B cell (primary cell): ENCODE measurements at regions not wholly inside any gene's neighbourhood (a gene's known extent, or its start where the extent isn't known, plus 50 kb on each side); places are given as distances from the start of the nearest gene placed in this dataset.

Source experiments
- CTCF ChIP-seq: fragments of 200-600 bp; IDR thresholded peaks from one replicate; pipeline ENCODE4 v1.8.0; 2022; ENCODE audit warnings: antibody characterized with exemption, mild to moderate bottlenecking
- EZH2 ChIP-seq: IDR thresholded peaks from 2 replicates; pipeline ENCODE4 v1.6.1; 2012; ENCODE audit warnings: borderline replicate concordance, low read depth, mild to moderate bottlenecking, moderate library complexity, low read length; ENCODE audit not compliant: insufficient read depth, poor library complexity, severe bottlenecking

- TF ChIP-seq CTCF, result no peak
- no peak for TF ChIP-seq EZH2
Observed at GRCh38 chr2:185456517-185456916, 282.1 kb upstream of the FSIP2 start.
